Lung (tissue), 11 donors: ENCODE measurements at regions not wholly inside any gene's neighbourhood (a gene's known extent, or its start where the extent isn't known, plus 50 kb on each side); places are given as distances from the start of the nearest gene placed in this dataset.

Source experiments
- ATAC-seq: fragments of 200-7000 bp; cut with Tn5 transposase; one replicate; pipeline ENCODE4 v1.9.1; 2020; ENCODE audit warnings: moderate number of reproducible peaks; ENCODE audit not compliant: insufficient read depth, low FRiP score
- DNase-seq, 3 donors: peaks; one replicate each; pipeline ENCODE4 v3.0.0-alpha.2; 2013 to 2017
- H3K27ac ChIP-seq, 2 donors: one replicate each; pipeline ENCODE4 v1.5.1; 2013; ENCODE audit warnings: mild to moderate bottlenecking in 2 of 2, moderate library complexity in 2 of 2, control low read depth in 1 of 2, inconsistent platforms in 1 of 2, low read depth in 1 of 2, low read length in 1 of 2
- H3K27me3 ChIP-seq, 3 donors: one replicate each; pipeline ENCODE4 v1.5.1; 2013; ENCODE audit warnings: low read length in 2 of 3; ENCODE audit not compliant: control insufficient read depth in 3 of 3, insufficient read depth in 3 of 3
- H3K36me3 ChIP-seq, 4 donors: one replicate each; pipeline ENCODE4 v1.5.1; 2013; ENCODE audit warnings: low read length in 4 of 4, mild to moderate bottlenecking in 1 of 4, moderate library complexity in 1 of 4; ENCODE audit not compliant: control insufficient read depth in 4 of 4, insufficient read depth in 4 of 4
- H3K4me1 ChIP-seq, 5 donors: one replicate each; pipeline ENCODE4 v1.5.1; 2013; ENCODE audit warnings: low read length in 5 of 5, mild to moderate bottlenecking in 2 of 5, moderate library complexity in 1 of 5; ENCODE audit not compliant: control insufficient read depth in 5 of 5, insufficient read depth in 5 of 5
- H3K4me3 ChIP-seq: one replicate; pipeline ENCODE4 v1.5.1; 2013; ENCODE audit warnings: mild to moderate bottlenecking, control low read depth, moderate library complexity
- H3K9ac ChIP-seq, 2 donors: one replicate each; pipeline ENCODE4 v1.5.1; 2013; ENCODE audit warnings: low read length in 2 of 2, control low read depth in 1 of 2; ENCODE audit not compliant: insufficient read depth in 1 of 2
- H3K9me3 ChIP-seq, 4 donors: one replicate each; pipeline ENCODE4 v1.5.1; 2013; ENCODE audit warnings: low read length in 3 of 4, mild to moderate bottlenecking in 1 of 4, moderate library complexity in 1 of 4; ENCODE audit not compliant: control insufficient read depth in 4 of 4, insufficient read depth in 3 of 4
- CTCF ChIP-seq: IDR thresholded peaks from 2 replicates; pipeline ENCODE4 v1.5.1; 2012; ENCODE audit warnings: mild to moderate bottlenecking; ENCODE audit errors: control extremely low read depth, extremely low read depth
- WGBS, 2 donors: extraction: QIAGEN DNeasy Blood & Tissue Kit; methylation state at CpG; one replicate each; pipeline ENCODE4 v1.1.7; 2013; 5-methylcytosine and 5-hydroxymethylcytosine counted together
- donor health status: control.
- donor health status: control.
- donor health status: Bipolar disorder and iron deficiency.
- donor health status: healthy.
- donor health status: DM: yes; HTN: yes; CAD: no.

- Histone ChIP-seq H3K27me3 (peaks cover 0 to 16% (median 2%) of the 10 kb centered on the region in 3 donors), H3K36me3 (no peaks in the 10 kb centered on the region), H3K27ac (no peak overlapping the region), H3K4me1 (no peaks in the 10 kb centered on the region), H3K9me3 (peaks cover 0 to 2% (median 0%) of the 10 kb centered on the region in 4 donors), H3K9ac (no peak overlapping the region), H3K4me3 (no peak overlapping the region)
- TF ChIP-seq CTCF = no peak
- DNase-seq (no peak), ATAC-seq (no peak)
- 82 to 83% methylated on average over 2 of the region's 2 CpGs for WGBS, 2 donors
These were observed 213.5 kb upstream of the MVB12B start for GRCh38 chr9:126113176-126113575.

GRCh38 chr9:126113756-126114408, 212.7 kb upstream of the MVB12B start:
- H3K4me1 ChIP-seq = no peaks in the 10 kb centered on the region
- no peaks in the 10 kb centered on the region for H3K36me3 ChIP-seq
- peaks cover 0 to 2% (median 0%) of the 10 kb centered on the region in 4 donors for H3K9me3 ChIP-seq
- DNase-seq (no peak), ATAC-seq (no peak)
- no peak for TF ChIP-seq CTCF
- H3K27ac ChIP-seq = no peak overlapping the region
- 78 to 85% methylated on average over 17 of the region's 17 CpGs for WGBS, 2 donors
- no peak overlapping the region for H3K4me3 ChIP-seq
- H3K27me3 ChIP-seq = peaks cover 0 to 11% (median 0%) of the 10 kb centered on the region in 3 donors
- no peak overlapping the region for H3K9ac ChIP-seq

- 68 to 82% methylated on average over 10 of the region's 10 CpGs for WGBS, 2 donors
- Histone ChIP-seq H3K36me3 (no peaks in the 10 kb centered on the region), H3K27ac (no peak overlapping the region), H3K4me1 (no peaks in the 10 kb centered on the region), H3K9ac (no peak overlapping the region), H3K9me3 (peaks cover 0 to 2% (median 0%) of the 10 kb centered on the region in 4 donors), H3K27me3 (peaks cover 0 to 10% (median 0%) of the 10 kb centered on the region in 3 donors), H3K4me3 (no peak overlapping the region)
- DNase-seq (no peak), ATAC-seq (no peak)
- TF ChIP-seq CTCF = no peak
These were observed 212.2 kb upstream of the MVB12B start for GRCh38 chr9:126114409-126114760.
